HG03108 (cell line): ENCODE measurements at regions not wholly inside any gene's neighbourhood (a gene's known extent, or its start where the extent isn't known, plus 50 kb on each side); places are given as distances from the start of the nearest gene placed in this dataset.
"Not testable (repeated sequence)": the region's sequence is repeated elsewhere in the genome, so short reads cannot be mapped to it uniquely, and the experiment has no call there.

Experiments used
- ATAC-seq: cut with Tn5 transposase; IDR thresholded peaks from one replicate; pipeline ENCODE4 v1.9.1; 2021; ENCODE audit warnings: moderate library complexity; ENCODE audit not compliant: unreplicated experiment

DNA sequence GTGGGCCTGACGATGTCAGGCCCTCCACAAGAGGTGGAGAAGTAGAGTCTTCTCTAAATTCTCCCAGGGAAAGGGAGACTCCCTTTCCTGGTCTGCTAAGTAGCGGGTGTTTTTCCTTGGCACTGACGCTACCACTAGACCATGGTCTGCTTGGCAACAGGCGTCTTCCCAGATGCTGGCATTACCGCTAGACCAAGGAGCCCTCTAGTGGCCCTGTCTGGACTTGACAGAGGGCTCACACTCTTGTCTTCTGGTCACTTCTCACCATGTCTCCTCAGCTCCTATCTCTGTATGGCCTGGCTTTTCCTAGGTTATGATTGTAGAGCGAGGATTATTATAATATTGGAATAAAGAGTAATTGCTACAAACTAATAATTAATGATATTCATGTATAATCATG lies 51.1 kb upstream of the RASSF6 start:
- not testable (repeated sequence) for ATAC-seq

DNA sequence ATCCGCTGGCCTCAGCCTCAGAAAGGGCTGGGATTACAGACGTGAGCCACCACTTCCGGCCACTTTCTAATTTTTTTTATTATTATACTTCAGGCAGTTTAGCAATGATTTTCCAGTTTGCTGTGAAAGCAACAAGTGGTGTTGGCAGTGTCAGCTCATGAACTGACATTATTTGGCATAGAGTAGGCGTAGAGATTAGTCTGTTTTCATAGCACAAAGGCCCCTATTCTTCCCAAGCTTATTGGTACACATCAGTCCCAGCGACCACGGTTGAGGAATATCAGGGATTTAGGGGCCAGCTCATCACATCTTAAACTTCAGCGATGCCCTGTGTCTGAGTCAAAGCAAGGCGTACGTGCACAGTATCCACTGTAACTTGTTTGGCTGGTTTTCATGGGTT lies 53.0 kb upstream of the RASSF6 start:
- ATAC-seq: no peak

DNA sequence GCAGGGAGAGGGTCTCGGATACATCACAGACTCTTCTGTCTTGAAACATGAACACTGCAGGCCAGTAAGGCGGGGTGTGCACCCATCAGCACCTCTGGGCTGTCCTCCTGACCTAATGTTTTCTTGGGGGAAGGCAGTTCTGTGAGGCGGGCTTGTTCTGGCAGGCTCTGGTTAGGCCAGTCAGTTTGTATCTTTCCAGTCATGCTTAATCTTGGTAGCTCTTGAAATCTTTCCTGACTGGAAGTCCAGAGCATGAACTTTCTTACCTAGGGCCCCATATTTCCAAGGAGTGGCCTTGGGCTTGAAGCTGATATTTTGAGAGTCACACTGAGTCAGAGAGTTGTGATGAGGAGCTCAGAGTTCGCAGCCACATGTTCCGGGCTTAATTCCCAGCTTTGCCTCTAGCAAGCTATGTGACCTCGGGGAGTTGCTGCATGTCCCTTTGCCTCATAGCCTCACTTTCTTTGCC lies 54.2 kb upstream of the RASSF6 start:
- no peak for ATAC-seq

DNA sequence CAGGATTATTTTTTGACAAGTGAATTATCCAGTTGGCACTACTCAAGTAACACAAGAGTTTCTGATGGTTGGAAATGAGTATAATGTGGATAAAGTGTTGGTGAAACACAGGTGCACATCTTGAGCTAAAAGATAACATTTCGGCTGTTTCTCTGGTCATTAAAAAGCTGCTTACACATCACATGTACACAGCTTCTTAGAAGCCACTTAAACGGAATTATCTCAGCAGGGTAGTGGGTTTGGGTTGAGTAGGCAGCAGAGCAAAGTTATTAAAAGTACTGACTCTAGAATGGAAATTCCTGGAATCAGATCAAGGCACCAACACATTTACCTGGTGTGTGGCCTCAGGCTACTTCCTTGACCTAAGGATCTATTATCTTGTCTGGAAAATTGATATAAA lies 55.4 kb upstream of the RASSF6 start:
- ATAC-seq: no peak

DNA sequence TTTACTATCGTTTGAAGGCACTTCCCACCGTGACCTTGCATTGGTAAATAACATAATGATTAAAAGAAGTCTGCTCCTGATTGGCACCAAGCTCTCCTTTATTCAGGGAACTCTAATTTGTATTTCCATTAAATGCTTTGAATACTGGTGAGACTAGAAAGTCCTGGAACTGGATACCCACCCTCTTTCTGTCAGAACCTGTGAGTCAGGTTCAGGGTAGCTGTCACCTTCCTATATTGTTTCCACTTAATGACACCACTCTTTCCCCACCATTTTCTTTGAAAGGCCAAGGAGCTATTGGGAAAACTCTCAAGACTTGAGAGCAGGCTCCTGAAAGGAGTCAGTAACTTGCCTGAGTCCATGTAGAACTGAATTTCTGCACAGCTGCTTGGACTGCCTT lies 55.9 kb upstream of the RASSF6 start:
- ATAC-seq: no peak

DNA sequence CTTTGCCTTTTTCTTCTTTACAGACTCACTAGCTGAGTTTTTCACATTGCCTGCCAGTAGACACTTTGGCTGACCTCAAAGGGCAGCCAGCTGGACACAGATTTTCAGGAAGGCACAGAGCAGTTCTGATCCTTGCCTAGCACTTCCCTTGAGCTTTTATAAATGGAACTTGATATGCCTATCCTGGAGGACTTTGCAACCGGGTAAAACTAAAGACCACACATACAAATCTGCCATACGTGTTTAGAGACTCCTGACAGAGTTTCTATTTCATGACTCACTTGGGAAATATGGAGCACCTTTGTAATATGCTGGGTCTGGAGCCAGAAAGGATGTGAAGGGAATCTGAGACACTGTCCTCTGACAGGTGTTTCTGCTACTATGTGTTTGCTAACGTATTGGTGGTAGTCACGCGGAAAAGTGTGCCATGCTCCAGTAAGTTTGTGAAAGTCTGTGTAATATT lies 56.7 kb upstream of the RASSF6 start:
- peak; percentile 88 for ATAC-seq

DNA sequence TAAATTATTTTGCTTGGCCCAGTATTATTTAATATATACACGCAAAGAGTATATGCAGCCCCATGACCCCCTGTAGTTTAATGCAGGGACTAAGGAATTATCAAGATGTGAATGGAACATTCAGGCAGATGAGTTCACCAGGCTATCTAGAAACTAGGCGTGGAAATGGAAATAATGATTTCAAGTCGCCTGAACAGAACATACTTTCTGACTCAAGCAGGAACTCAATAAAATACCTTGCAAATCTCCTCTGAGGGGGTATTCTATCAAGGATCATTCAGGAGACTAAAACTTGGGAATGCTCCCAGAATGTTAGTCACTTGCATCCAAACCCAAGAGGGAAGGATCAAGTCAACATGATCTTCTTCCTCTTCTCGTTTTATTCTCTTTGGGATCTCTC lies 59.6 kb upstream of the RASSF6 start:
- ATAC-seq: no peak

DNA sequence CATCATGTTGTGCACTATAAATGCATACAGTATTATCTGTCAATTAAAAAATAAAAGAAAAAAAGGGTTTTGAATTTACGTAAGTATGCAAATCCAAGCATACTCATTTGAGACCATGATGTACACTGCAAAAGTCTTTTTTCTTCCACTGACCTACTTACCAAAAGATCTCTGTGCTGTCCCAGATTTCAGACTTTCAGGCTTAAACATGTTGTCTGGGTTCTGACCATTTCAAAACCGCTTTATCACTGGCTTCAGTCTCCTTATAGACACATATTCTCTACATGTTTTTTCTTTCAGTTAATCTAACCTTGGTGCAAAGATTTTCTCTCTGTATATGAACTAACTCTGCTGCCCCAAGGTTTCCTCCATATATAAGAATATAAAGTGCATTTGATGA lies 58.6 kb upstream of the CXCL8 start:
- no peak for ATAC-seq

DNA sequence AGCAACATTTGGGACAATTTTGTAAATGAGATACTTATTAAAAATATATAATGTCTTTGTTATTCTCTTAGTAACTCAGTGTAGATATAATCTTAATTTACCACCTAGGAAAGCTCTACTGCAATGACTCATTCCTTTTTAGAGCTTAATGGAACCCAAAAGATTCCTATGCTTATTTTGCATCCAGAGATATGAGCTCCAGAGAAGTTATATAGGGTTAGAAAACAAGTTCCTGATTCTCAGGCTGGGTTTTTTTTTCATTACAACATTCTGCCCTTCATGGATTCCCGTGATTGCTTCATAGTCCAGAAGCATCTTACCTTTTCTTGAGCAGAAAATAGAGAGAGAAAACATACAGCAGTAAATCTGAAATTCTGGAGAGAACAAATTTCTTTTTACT lies 57.9 kb upstream of the CXCL8 start:
- no peak for ATAC-seq

DNA sequence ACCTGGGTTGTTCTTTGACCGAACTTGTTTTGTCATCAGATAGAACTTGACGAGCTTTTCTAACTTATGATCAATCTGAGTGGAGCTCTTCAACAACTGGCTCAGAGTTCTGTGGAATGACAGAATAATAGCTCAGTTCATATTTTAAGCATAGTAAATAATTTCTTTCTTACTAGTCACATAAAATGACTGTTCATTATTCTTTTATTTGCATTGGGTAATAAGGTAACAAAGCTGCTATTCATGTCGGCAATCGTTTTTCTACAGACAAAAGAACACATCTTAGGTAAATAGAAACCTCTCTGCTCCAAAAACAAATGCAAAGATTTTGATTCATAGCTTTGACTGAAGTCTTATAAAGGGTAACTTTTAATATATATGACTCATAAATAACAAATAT lies 57.3 kb upstream of the CXCL8 start:
- ATAC-seq: no peak

DNA sequence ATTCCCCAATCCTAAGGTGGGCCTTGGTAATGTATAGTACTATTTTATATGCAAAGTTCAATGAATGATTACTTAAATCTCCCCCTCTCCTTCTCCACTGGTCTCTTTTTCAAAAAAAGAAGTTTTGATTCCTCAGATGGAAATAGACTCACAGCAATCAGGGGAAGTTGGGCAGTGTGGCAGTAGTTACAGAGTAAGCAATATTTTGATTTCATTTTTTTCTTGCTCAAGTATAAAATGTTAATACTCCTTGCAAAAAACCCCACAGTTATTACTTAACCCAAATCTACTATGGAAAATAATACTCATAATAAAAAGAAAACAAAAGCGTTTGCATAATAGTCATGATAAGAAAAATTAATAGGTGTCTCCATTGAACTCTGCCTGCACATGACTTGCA lies 56.9 kb upstream of the CXCL8 start:
- no peak for ATAC-seq

DNA sequence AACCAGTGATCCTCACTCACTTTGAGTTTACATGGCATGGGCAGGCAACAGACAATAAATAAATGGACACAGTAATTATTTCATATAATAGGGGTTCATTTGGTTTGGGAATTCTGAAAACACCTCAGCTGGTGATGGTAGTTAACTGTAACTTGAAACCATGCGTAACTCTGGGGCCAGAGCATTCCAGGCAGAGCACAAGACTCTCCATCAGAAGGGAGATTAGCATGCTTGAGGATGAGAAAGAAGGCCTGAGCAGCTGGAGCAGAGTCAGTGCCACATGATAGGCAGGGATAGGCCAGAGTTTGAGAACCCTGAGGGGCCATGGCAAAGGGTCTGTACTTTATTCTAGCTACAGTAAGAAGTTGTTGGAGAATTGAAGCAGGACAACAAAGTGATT lies 56.3 kb upstream of the CXCL8 start:
- ATAC-seq: no peak

DNA sequence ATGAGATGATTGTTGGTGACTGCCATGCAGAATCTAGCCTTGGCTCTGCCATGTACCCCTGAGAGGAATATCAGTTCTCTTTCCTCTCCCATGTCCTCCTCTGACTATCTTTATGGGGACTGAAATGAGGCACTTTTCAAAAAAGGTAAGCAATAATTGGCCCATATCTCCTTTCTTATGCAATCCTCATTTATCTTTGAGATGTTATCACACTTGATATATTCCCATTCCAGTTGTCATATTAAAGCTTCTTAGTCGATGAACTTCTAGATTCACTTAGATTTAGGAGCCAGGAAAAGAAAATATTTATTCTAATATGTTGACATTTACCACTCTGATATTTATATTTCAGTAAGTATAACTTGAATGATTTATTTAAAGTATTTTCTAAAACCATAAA lies 55.3 kb upstream of the CXCL8 start:
- no peak for ATAC-seq

DNA sequence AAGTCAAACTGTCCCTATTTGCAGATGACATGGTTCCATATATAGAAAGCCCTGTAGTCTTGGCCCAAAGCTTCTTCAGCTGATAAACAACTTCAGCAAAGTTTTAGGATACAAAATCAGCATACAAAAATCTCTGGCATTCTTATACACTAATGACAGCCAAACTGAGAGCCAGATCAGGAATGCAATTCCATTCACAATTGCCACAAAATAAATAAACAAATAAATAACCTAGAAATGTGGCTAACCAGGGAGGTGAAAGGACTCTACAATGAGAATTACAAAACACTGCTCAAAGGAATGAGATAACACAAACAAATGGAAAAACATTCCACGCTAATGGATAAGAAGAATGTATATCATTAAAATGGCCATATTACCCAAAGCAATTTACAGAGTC lies 52.9 kb upstream of the CXCL8 start:
- no peak for ATAC-seq

DNA sequence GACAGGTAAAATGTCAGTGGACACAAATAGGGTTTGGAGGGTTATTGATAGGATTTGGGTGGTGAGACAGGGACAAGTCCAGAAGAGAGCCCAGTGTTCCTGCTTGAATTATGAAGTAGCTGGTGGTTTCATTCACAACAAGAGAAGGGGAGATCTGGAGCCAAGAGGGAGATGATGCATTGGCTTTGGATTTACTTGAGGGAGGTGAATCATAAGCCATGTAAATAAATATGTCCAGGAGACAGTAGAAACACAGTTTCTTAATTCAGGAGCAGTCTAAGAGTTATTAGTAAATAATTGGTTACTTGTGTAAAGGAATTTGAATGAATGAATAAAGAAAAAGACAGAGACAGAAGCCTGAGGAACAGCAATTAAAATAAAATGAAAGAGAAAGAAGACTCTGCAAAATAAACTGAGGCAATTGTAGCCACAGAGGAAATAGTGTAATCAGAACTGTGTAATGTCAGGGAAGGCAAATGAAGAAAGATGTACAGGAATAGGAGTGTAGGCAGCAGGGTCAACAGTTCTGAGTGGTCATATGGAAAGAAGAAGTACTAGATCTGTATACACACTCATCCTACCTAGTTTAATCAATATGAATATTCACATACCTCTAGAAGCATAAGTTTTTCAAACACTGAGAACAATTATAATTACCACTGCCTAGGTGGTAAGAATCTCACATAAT lies 50.2 kb upstream of the CXCL8 start:
- ATAC-seq: no peak
